WERI-Rb-1 (cell line): ENCODE measurements at regions not wholly inside any gene's neighbourhood (a gene's known extent, or its start where the extent isn't known, plus 50 kb on each side); places are given as distances from the start of the nearest gene placed in this dataset.

Source experiments
- DNase-seq: peaks from one replicate; pipeline ENCODE4 v3.0.0-alpha.2; 2020
- H3K27ac ChIP-seq: fragments of 250-450 bp; sonication (Bioruptor Pico); 2 replicates; pipeline ENCODE4 v1.5.1; 2020; ENCODE audit warnings: mild to moderate bottlenecking, moderate library complexity
- H3K27me3 ChIP-seq: fragments of 250-450 bp; sonication (Bioruptor Pico); 2 replicates; pipeline ENCODE4 v1.5.1; 2021; ENCODE audit warnings: mild to moderate bottlenecking, low read depth, moderate library complexity; ENCODE audit not compliant: insufficient read depth, severe bottlenecking
- H3K36me3 ChIP-seq: fragments of 250-450 bp; sonication (Bioruptor Pico); 2 replicates; pipeline ENCODE4 v1.5.1; 2020; ENCODE audit warnings: mild to moderate bottlenecking, moderate library complexity
- H3K4me3 ChIP-seq: 2 replicates; pipeline ENCODE4 v1.5.1; 2011; ENCODE audit warnings: low read depth, mild to moderate bottlenecking, control low read depth, low read length
- H3K9me3 ChIP-seq: fragments of 250-450 bp; sonication (Bioruptor Pico); 2 replicates; pipeline ENCODE4 v1.5.1; 2021; ENCODE audit warnings: mild to moderate bottlenecking, moderate library complexity; ENCODE audit not compliant: severe bottlenecking
- TF ChIP-seq, protein P1 (sequence below): IDR thresholded peaks from 2 replicates; pipeline ENCODE4 v1.5.1; 2011; ENCODE audit warnings: low read depth, mild to moderate bottlenecking, control low read depth, inconsistent platforms, low read length

DNA sequence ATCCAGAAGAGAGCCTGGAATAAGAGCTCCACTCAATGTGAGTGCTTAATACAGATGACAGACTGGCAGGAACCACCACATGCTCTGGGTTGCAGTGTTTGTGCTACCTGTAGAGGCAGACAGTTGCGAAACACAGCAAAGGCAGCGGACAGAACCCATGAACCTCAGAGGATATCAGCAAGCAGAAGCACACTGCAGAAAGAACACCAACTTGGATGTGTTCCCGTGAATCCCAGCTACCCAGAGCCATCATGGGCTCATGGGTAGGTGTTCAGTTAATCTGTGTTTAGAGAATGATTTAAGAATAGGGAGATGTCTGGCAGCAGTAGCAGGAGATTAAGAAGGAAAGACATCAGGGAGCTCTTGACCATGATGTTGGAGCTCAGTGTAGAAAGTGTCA, 133.3 kb upstream of the FOXQ1 start:
- Histone ChIP-seq H3K27me3 (no peaks in the 10 kb centered on the region), H3K36me3 (no peaks in the 10 kb centered on the region), H3K9me3 (peaks cover 3% of the 10 kb centered on the region), H3K27ac (no peak overlapping the region), H3K4me3 (no peak overlapping the region)
- TF ChIP-seq, protein P1, sequence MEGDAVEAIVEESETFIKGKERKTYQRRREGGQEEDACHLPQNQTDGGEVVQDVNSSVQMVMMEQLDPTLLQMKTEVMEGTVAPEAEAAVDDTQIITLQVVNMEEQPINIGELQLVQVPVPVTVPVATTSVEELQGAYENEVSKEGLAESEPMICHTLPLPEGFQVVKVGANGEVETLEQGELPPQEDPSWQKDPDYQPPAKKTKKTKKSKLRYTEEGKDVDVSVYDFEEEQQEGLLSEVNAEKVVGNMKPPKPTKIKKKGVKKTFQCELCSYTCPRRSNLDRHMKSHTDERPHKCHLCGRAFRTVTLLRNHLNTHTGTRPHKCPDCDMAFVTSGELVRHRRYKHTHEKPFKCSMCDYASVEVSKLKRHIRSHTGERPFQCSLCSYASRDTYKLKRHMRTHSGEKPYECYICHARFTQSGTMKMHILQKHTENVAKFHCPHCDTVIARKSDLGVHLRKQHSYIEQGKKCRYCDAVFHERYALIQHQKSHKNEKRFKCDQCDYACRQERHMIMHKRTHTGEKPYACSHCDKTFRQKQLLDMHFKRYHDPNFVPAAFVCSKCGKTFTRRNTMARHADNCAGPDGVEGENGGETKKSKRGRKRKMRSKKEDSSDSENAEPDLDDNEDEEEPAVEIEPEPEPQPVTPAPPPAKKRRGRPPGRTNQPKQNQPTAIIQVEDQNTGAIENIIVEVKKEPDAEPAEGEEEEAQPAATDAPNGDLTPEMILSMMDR, result no peak
- no peak for DNase-seq

DNA sequence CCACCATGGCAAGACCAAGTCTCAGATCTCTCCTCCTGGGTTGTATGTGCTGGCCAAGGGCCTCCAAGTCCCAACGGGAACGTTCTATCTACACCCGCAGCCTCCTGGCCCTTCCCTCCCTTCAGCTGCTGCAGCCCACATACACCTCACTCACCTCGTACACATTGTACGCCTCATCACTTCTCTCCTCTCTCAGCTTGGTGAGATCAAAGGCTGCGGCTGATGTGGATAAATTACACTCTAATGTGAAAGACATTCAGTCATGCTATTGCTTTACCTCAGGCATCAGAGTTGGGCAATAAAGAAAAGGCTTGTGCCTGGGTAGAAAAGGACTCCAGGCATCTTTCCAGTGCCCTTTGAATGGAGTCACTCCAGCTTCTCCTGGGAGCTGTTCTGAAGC, 135.3 kb upstream of the FOXQ1 start:
- Histone ChIP-seq H3K36me3 (no peaks in the 10 kb centered on the region), H3K9me3 (peaks cover 3% of the 10 kb centered on the region), H3K27ac (no peak overlapping the region), H3K27me3 (no peaks in the 10 kb centered on the region), H3K4me3 (no peak overlapping the region)
- TF ChIP-seq, protein P1, result no peak
- no peak for DNase-seq

DNA sequence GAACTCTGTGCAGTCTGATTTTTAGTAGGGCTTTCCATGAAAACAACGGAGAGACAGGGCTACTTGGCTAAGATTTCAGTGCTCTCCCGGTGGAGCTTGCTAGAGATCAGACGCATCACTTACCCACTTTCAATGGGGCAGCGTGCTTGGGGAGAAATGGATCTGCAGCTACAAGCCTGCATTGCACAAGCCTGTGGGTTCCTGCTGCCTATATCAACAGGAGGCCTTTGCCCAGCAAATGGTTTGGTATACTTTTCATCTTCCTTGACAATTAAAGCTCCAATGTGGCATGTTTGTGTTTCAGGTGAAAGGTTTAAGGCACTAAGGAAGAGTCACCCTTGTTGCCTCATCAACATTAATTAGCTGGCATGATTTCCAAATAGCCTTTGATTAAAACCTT, 136.0 kb upstream of the FOXQ1 start:
- Histone ChIP-seq H3K27me3 (no peaks in the 10 kb centered on the region), H3K9me3 (peaks cover 3% of the 10 kb centered on the region), H3K27ac (no peak overlapping the region), H3K4me3 (no peak overlapping the region), H3K36me3 (no peaks in the 10 kb centered on the region)
- TF ChIP-seq, protein P1, result no peak
- DNase-seq, result no peak

DNA sequence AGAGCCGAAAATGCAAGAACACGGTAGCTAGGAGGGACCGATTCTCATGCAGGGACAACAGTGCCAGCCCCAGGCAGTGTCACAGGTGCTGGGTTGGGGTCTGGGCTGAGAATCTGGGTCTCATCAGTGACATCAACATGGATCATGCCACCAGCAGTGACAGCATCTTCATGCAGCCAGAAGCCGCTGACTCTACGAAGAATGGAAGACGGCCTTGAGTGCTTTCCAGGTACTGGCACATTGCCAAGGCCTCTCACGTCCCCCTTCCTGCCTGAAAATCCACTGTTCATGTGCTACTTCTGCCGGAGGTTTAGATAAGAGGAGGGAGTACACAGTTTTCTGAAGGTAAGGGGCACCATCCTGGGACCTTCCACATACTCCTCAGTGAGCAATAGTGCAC, 141.1 kb upstream of the FOXQ1 start:
- TF ChIP-seq, protein P1, result no peak
- peaks cover 3% of the 10 kb centered on the region for H3K9me3 ChIP-seq
- no peak for DNase-seq
- H3K4me3 ChIP-seq, result no peak overlapping the region
- no peaks in the 10 kb centered on the region for H3K36me3 ChIP-seq
- no peaks in the 10 kb centered on the region for H3K27me3 ChIP-seq
- H3K27ac ChIP-seq, result no peak overlapping the region

DNA sequence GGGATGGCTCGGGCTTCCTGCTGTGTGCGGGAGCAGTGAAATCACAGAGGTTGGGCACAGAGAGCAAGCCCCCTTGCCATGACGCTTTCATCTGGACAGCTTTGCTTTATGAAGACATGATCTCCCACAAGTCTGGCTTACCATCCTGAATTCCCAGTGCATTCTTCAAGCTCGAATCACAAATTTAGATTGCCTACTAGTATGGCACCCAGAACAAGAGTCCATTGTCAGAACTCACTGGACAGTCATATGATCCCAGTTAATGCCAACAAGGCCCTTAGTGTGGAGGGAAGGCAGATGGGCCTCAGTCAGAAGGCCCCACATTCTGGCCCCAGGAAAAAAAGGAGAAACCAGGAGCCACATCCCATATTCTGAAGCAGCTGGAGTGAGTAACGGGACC, 147.3 kb upstream of the FOXQ1 start:
- H3K4me3 ChIP-seq, result no peak overlapping the region
- H3K36me3 ChIP-seq, result no peaks in the 10 kb centered on the region
- TF ChIP-seq, protein P1, result no peak
- peak overlapping the region; percentile 52 for H3K27ac ChIP-seq
- no peak for DNase-seq
- no peaks in the 10 kb centered on the region for H3K9me3 ChIP-seq
- H3K27me3 ChIP-seq, result no peaks in the 10 kb centered on the region

DNA sequence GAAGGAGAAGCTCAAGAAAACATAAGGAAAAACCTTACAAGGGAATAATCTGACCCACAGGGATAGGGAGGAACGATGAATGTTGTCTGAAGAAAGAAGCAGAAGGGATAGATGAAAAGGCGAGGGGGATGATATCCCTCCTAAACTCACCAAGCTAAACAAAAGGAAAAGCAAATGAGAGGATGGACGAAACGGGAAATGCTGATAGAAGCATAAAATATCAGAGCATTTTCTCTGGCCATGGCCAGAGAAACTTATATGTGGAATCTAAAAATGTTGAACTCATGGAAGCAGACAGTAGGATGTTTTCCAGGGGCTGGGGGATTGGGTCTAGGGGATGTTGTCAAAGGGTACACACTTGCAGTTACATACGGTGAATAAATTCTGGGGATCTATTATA, 148.4 kb upstream of the FOXQ1 start:
- no peaks in the 10 kb centered on the region for H3K9me3 ChIP-seq
- H3K27me3 ChIP-seq, result no peaks in the 10 kb centered on the region
- H3K27ac ChIP-seq, result no peak overlapping the region
- H3K36me3 ChIP-seq, result no peaks in the 10 kb centered on the region
- H3K4me3 ChIP-seq, result no peak overlapping the region
- no peak for DNase-seq
- TF ChIP-seq, protein P1, result no peak
